ENCODE measurements at regions not wholly inside any gene's neighbourhood (a gene's known extent, or its start where the extent isn't known, plus 50 kb on each side); places are given as distances from the start of the nearest gene placed in this dataset.

GRCh38 chr5:158430166-158430797 lies 571.3 kb upstream of the CLINT1 start (continued):
- TF ChIP-seq MLX (CRISPR knock-in tag; IDR thresholded peaks at IDR 0.05) (no peak), PREB (CRISPR knock-in tag; IDR thresholded peaks at IDR 0.05; ENCODE audit: borderline replicate concordance) (no peak), TP53 (CRISPR knock-in tag; IDR thresholded peaks at IDR 0.05) (no peak), ZNF281 (CRISPR knock-in tag; IDR thresholded peaks at IDR 0.05) (no peak), ZBTB21 (CRISPR knock-in tag; IDR thresholded peaks at IDR 0.05; ENCODE audit: borderline replicate concordance) (no peak), CTCF (IDR thresholded peaks at IDR 0.05) (no peak), MAX (CRISPR knock-in tag; IDR thresholded peaks at IDR 0.05) (no peak), IRF2 (CRISPR knock-in tag; IDR thresholded peaks at IDR 0.05; ENCODE audit: borderline replicate concordance, low read depth) (no peak), ETV6 (CRISPR knock-in tag; IDR thresholded peaks at IDR 0.05) (no peak)

- ATAC-seq (no peak), DNase-seq (ENCODE audit: low spot score) (no peak)
- H3K9me3 Mint-ChIP-seq, result peaks cover 20% of the 10 kb centered on the region
- no peak for TF ChIP-seq FOXP1 (CRISPR knock-in tag; IDR thresholded peaks at IDR 0.05; ENCODE audit: borderline replicate concordance)
- no peak for TF ChIP-seq MAX (CRISPR knock-in tag; IDR thresholded peaks at IDR 0.05)
- no peak for TF ChIP-seq HMGXB4 (CRISPR knock-in tag; IDR thresholded peaks at IDR 0.05)
- H3K36me3 Mint-ChIP-seq, result no peaks in the 10 kb centered on the region
- no peak overlapping the region for H3K4me3 Mint-ChIP-seq
- H3K27me3 Mint-ChIP-seq (ENCODE audit: low read depth), result no peaks in the 10 kb centered on the region
- POLR2A ChIA-PET, result no interaction called here
- no peak overlapping the region for H3K27ac Mint-ChIP-seq
- no peaks in the 10 kb centered on the region for H3K4me1 Mint-ChIP-seq
- CTCF ChIA-PET, result interaction anchor here (0.7 kb wide), 1 partner anchor 255 kb away, joined by 9 read pairs; no protein-coding TSS in a partner anchor
Observed at GRCh38 chr5:158429564-158429963, 570.6 kb upstream of the CLINT1 start.

- H3K4me1 Mint-ChIP-seq, result no peaks in the 10 kb centered on the region
- H3K27me3 Mint-ChIP-seq (ENCODE audit: low read depth), result no peaks in the 10 kb centered on the region
- CTCF ChIA-PET, result no interaction called here
- TF ChIP-seq ZNF532 (CRISPR knock-in tag; IDR thresholded peaks at IDR 0.05; ENCODE audit: borderline replicate concordance), result no peak
- no peak for TF ChIP-seq ATF2 (CRISPR knock-in tag; IDR thresholded peaks at IDR 0.05; ENCODE audit: borderline replicate concordance, low read depth)
- no peak for TF ChIP-seq JAZF1 (CRISPR knock-in tag; IDR thresholded peaks at IDR 0.05)
- TF ChIP-seq MXD4 (CRISPR knock-in tag; IDR thresholded peaks at IDR 0.05; ENCODE audit: borderline replicate concordance), result no peak
- TF ChIP-seq NFATC4 (CRISPR knock-in tag; IDR thresholded peaks at IDR 0.05), result no peak
- TF ChIP-seq SMAD3 (CRISPR knock-in tag; IDR thresholded peaks at IDR 0.05; ENCODE audit: borderline replicate concordance), result no peak
Observed at GRCh38 chr5:158423623-158424200, 564.8 kb upstream of the CLINT1 start.

More at GRCh38 chr5:158423623-158424200, 564.8 kb upstream of the CLINT1 start:
- H3K4me3 Mint-ChIP-seq, result no peak overlapping the region
- DNase-seq (ENCODE audit: low spot score) (no peak), ATAC-seq (no peak)
- H3K27ac Mint-ChIP-seq, result no peak overlapping the region
- POLR2A ChIA-PET, result no interaction called here
- H3K36me3 Mint-ChIP-seq, result no peaks in the 10 kb centered on the region
- peaks cover 11% of the 10 kb centered on the region for H3K9me3 Mint-ChIP-seq

Data from WTC11 (cell line).